DOHH2 (cell line): ENCODE measurements at regions not wholly inside any gene's neighbourhood (a gene's known extent, or its start where the extent isn't known, plus 50 kb on each side); places are given as distances from the start of the nearest gene placed in this dataset.

Source experiments
- H3F3A ChIP-seq: fragments of 200-600 bp; sonication (generic), shearing (Covaris generic); 2 replicates; pipeline ENCODE4 v1.6.0; 2016; ENCODE audit warnings: antibody characterized with exemption, mild to moderate bottlenecking; ENCODE audit not compliant: control insufficient read depth, insufficient read depth
- H3K27ac ChIP-seq: fragments of 200-600 bp; sonication (generic); 2 replicates; pipeline ENCODE4 v1.5.1; 2014; ENCODE audit warnings: low read depth, mild to moderate bottlenecking, low read length, moderate library complexity
- H3K27me3 ChIP-seq: fragments of 200-600 bp; sonication (generic); 2 replicates; pipeline ENCODE4 v1.6.1; 2014; ENCODE audit warnings: mild to moderate bottlenecking, low read length, mixed read lengths; ENCODE audit not compliant: control insufficient read depth
- H3K36me3 ChIP-seq: fragments of 200-600 bp; sonication (generic); 2 replicates; pipeline ENCODE4 v1.6.1; 2014; ENCODE audit warnings: mild to moderate bottlenecking, low read length, moderate library complexity, mixed read lengths; ENCODE audit not compliant: control insufficient read depth
- H3K4me1 ChIP-seq: fragments of 200-600 bp; sonication (generic); 2 replicates; pipeline ENCODE4 v1.6.1; 2014; ENCODE audit warnings: mild to moderate bottlenecking, low read length, mixed read lengths; ENCODE audit not compliant: control insufficient read depth
- H3K4me2 ChIP-seq: fragments of 200-600 bp; sonication (generic); 2 replicates; pipeline ENCODE4 v1.6.0; 2014; ENCODE audit warnings: mild to moderate bottlenecking, low read length, moderate library complexity
- H3K4me3 ChIP-seq: fragments of 200-600 bp; sonication (generic); 2 replicates; pipeline ENCODE4 v1.5.1; 2014; ENCODE audit warnings: mild to moderate bottlenecking, low read length, mixed read lengths
- H3K79me2 ChIP-seq: fragments of 200-600 bp; sonication (generic); 2 replicates; pipeline ENCODE4 v1.6.1; 2014; ENCODE audit warnings: mild to moderate bottlenecking, low read length, mixed read lengths; ENCODE audit not compliant: control insufficient read depth
- H3K9me2 ChIP-seq: fragments of 200-600 bp; sonication (generic); replicated peaks from 2 replicates; pipeline ENCODE4 v1.6.1; 2014; ENCODE audit warnings: mild to moderate bottlenecking, low read length, mixed read lengths; ENCODE audit not compliant: control insufficient read depth
- H3K9me3 ChIP-seq: fragments of 200-600 bp; sonication (generic); 2 replicates; pipeline ENCODE4 v1.6.1; 2014; ENCODE audit warnings: antibody characterized with exemption, low read length, mixed read lengths; ENCODE audit not compliant: control insufficient read depth, insufficient read depth
- H4K20me1 ChIP-seq: fragments of 200-600 bp; sonication (generic); 2 replicates; pipeline ENCODE4 v1.6.0; 2014; ENCODE audit warnings: low read depth, mild to moderate bottlenecking, antibody characterized with exemption, low read length, moderate library complexity; ENCODE audit not compliant: control insufficient read depth, insufficient read depth
- EZH2phosphoT487 ChIP-seq: fragments of 200-600 bp; sonication (generic); IDR thresholded peaks from 2 replicates; pipeline ENCODE4 v1.6.1; 2017; ENCODE audit warnings: borderline replicate concordance, mild to moderate bottlenecking, antibody characterized with exemption, low read length, moderate library complexity, mixed read lengths
- TF ChIP-seq, protein P1 (sequence below): fragments of 200-600 bp; sonication (generic); IDR thresholded peaks from one replicate; pipeline ENCODE4 v1.5.1; 2014; ENCODE audit warnings: antibody characterized with exemption, mild to moderate bottlenecking, low read depth, low read length; ENCODE audit not compliant: poor library complexity, severe bottlenecking

DNA sequence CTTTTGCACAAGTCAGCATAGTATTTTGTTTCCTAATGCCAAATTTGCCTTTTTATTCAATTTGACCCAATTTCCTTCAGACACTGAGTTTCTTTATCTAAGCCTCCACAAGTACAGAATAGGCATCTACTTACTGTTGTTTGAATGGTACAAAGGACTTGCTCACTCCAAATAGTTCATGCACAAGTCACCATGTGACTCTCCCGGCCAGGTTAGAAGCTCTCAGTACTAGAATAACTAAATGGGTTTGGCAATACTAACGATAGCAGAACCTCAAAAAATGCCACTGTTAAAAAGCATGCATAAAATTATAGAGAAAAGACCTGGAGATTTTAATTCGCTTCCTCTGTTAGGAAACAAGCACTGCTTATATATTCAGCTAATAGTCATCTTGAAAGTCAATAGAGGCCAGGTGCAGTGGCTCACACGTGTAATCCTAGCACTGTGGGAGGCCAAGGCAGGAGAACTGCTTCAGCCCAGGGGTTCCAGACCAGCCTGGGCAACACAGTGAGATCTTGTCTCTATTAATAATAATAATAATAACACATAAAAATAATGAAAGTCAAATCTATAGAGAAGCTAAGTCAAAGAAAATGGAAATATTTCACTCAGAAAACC lies 335.8 kb upstream of the MBL2 start:
- Histone ChIP-seq H3K27me3 (no peaks in the 10 kb centered on the region), H3K9me2 (no peaks in the 10 kb centered on the region), H3K79me2 (no peaks in the 10 kb centered on the region), H3K4me3 (no peak overlapping the region), H4K20me1 (no peaks in the 10 kb centered on the region), H3K4me2 (no peak overlapping the region), H3K9me3 (no peaks in the 10 kb centered on the region), H3F3A (no peaks in the 10 kb centered on the region), H3K27ac (no peak overlapping the region), H3K4me1 (no peaks in the 10 kb centered on the region), H3K36me3 (no peaks in the 10 kb centered on the region)
- TF ChIP-seq, protein P1, sequence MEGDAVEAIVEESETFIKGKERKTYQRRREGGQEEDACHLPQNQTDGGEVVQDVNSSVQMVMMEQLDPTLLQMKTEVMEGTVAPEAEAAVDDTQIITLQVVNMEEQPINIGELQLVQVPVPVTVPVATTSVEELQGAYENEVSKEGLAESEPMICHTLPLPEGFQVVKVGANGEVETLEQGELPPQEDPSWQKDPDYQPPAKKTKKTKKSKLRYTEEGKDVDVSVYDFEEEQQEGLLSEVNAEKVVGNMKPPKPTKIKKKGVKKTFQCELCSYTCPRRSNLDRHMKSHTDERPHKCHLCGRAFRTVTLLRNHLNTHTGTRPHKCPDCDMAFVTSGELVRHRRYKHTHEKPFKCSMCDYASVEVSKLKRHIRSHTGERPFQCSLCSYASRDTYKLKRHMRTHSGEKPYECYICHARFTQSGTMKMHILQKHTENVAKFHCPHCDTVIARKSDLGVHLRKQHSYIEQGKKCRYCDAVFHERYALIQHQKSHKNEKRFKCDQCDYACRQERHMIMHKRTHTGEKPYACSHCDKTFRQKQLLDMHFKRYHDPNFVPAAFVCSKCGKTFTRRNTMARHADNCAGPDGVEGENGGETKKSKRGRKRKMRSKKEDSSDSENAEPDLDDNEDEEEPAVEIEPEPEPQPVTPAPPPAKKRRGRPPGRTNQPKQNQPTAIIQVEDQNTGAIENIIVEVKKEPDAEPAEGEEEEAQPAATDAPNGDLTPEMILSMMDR, result no peak
- no peak for TF ChIP-seq EZH2phosphoT487

DNA sequence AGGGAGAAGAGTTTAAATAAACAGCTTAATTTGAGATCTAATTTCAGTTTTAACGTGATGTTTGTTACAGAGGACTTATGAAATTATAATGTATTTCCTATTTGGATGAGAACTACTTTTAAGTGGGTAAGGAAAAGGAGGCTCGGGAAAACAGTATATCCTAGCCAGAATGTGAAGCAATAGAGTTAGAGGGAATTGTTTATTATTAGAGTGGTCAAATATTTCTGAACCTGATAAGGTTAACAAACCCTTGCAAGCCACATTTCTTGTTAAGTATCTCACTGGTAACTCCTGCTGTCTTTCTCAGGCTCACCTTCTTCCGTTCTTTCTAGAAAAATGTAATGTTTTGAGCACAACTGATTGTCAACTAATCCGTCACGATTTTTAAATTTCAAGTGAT lies 335.1 kb upstream of the MBL2 start:
- no peak overlapping the region for H3K4me3 ChIP-seq
- H3K9me2 ChIP-seq, result no peaks in the 10 kb centered on the region
- no peak overlapping the region for H3K4me2 ChIP-seq
- H3K4me1 ChIP-seq, result no peaks in the 10 kb centered on the region
- TF ChIP-seq EZH2phosphoT487, result no peak
- TF ChIP-seq, protein P1, result no peak
- H3F3A ChIP-seq, result no peaks in the 10 kb centered on the region
- no peak overlapping the region for H3K27ac ChIP-seq
- no peaks in the 10 kb centered on the region for H3K79me2 ChIP-seq
- no peaks in the 10 kb centered on the region for H3K36me3 ChIP-seq
- H4K20me1 ChIP-seq, result no peaks in the 10 kb centered on the region
- H3K9me3 ChIP-seq, result no peaks in the 10 kb centered on the region
- no peaks in the 10 kb centered on the region for H3K27me3 ChIP-seq

DNA sequence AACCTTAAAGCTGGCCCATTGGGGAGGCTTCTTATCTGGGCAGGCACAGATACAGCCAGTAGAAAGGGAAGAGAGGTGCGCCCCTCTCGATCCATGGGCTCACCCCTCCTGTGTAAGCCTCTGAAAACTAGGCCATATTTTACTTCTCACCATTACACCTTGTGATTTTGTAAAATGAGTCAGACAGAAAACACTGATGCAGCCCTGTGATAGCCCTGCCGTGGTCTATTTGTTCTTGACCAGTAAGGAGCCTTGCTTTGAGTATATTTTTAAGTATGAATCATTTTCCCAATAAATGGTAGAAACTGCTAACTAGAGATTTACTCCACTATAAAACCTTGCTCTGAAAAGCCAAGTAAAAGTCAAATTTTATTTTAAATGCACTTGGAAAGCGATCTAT lies 329.8 kb upstream of the MBL2 start:
- no peak overlapping the region for H3K27ac ChIP-seq
- H3K4me2 ChIP-seq, result no peak overlapping the region
- TF ChIP-seq EZH2phosphoT487, result no peak
- TF ChIP-seq, protein P1, result no peak
- no peaks in the 10 kb centered on the region for H3K79me2 ChIP-seq
- no peaks in the 10 kb centered on the region for H3K27me3 ChIP-seq
- H3K9me3 ChIP-seq, result no peaks in the 10 kb centered on the region
- H3K36me3 ChIP-seq, result no peaks in the 10 kb centered on the region
- H3K9me2 ChIP-seq, result no peaks in the 10 kb centered on the region
- no peaks in the 10 kb centered on the region for H3F3A ChIP-seq
- H3K4me1 ChIP-seq, result no peaks in the 10 kb centered on the region
- H4K20me1 ChIP-seq, result no peaks in the 10 kb centered on the region
- H3K4me3 ChIP-seq, result no peak overlapping the region
